ENCODE measurements at regions not wholly inside any gene's neighbourhood (a gene's known extent, or its start where the extent isn't known, plus 50 kb on each side); places are given as distances from the start of the nearest gene placed in this dataset.

DNA sequence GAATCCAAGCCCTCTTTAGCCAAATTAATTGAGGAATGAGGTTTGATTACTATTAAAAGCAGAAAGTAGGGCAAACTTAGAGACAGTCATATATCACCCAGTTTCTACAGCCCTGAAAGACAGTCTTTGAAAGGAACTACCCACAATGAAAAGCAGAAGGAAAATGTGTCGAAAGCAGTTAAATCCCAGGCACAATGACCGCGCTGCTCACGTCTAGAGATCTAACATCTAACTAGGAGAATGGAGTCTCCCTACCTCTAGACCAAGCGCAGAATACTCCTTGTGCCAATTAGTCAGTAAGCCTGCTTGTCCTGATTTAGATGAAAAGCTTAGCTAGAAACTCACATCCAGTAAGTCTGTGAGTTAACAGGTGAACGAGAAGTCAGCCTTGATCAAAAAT is 350.0 kb downstream of the FGFR2 start:
- no peak for DNase-seq
- intact Hi-C loops (cut with DNase I), result no loop called here
- H3K27me3 ChIP-seq, result no peaks in the 10 kb centered on the region
- no peaks in the 10 kb centered on the region for H3K4me1 ChIP-seq
- TF ChIP-seq, protein P1, sequence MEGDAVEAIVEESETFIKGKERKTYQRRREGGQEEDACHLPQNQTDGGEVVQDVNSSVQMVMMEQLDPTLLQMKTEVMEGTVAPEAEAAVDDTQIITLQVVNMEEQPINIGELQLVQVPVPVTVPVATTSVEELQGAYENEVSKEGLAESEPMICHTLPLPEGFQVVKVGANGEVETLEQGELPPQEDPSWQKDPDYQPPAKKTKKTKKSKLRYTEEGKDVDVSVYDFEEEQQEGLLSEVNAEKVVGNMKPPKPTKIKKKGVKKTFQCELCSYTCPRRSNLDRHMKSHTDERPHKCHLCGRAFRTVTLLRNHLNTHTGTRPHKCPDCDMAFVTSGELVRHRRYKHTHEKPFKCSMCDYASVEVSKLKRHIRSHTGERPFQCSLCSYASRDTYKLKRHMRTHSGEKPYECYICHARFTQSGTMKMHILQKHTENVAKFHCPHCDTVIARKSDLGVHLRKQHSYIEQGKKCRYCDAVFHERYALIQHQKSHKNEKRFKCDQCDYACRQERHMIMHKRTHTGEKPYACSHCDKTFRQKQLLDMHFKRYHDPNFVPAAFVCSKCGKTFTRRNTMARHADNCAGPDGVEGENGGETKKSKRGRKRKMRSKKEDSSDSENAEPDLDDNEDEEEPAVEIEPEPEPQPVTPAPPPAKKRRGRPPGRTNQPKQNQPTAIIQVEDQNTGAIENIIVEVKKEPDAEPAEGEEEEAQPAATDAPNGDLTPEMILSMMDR (IDR thresholded peaks at IDR 0.05), result no peak
- no peaks in the 10 kb centered on the region for H3K36me3 ChIP-seq
- no peak overlapping the region for H3K27ac ChIP-seq
- H3K9me3 ChIP-seq, result no peaks in the 10 kb centered on the region
- H3K9ac ChIP-seq (ENCODE audit: low read depth in 2 of 2, low read length in 2 of 2), result no peak overlapping the region
- no peak overlapping the region for H3K4me3 ChIP-seq

DNA sequence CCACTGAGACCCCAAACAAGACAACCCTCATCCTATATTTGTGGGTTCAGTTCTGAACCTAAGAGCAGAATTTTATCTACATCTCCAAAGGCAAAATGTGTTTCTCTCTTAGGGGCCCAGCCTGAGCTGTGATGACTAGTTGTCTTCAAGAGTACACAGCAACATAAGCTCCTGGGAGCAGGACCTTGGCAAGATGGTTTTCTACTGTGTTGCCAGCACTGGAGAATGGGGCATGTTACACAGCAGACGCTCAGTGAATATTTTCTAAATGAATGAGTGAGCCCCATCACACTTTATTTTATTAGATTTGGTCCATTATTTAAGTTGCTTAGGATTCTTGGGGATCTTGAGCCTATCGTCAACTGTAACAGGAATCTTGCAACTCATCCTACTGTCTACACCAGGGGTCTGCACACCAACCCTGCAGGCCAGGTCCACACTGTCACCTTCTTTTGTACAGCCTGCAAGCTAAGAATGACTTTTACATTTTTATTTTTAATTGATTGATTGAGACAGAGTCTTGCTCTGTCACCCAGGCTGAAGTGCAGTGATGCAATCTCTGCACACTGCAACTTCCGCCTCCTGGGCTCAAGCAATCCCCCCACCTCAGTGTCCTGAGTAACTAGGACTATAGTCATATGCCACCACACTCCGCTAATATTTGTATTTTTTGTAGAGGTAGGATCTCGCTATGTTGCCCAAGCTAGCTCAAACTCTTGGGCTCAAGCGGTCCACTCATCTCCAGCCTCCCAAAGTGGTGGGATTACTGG is 347.1 kb downstream of the FGFR2 start:
- no peak for DNase-seq
- H3K9ac ChIP-seq (ENCODE audit: low read depth in 2 of 2, low read length in 2 of 2), result no peak overlapping the region
- no peaks in the 10 kb centered on the region for H3K9me3 ChIP-seq
- TF ChIP-seq, protein P1 (IDR thresholded peaks at IDR 0.05), result no peak
- H3K27ac ChIP-seq, result no peak overlapping the region
- no peak overlapping the region for H3K4me3 ChIP-seq
- H3K36me3 ChIP-seq, result no peaks in the 10 kb centered on the region
- no peaks in the 10 kb centered on the region for H3K4me1 ChIP-seq
- no peaks in the 10 kb centered on the region for H3K27me3 ChIP-seq
- intact Hi-C loops (cut with DNase I), result no loop called here

DNA sequence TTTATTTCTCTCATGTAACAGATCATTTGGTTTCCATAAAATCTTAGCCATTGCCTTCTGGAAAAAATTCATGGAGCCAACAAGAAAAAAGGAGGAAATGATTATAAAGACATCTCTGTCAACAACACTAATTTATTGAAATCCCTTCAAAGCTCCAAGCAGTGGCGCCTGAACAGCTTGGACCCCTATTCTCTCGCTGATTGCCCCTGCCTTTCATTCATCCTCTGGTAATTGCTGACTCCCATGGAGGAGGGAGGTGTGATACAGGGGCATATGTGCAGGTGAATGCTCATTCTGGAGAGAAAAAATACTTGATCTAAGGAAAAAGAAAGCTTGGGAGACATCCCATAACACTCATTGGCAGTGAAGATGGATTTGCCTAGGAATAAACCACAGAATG is 345.5 kb downstream of the FGFR2 start:
- H3K9ac ChIP-seq (ENCODE audit: low read depth in 2 of 2, low read length in 2 of 2), result no peak overlapping the region
- H3K36me3 ChIP-seq, result no peaks in the 10 kb centered on the region
- no peaks in the 10 kb centered on the region for H3K4me1 ChIP-seq
- H3K27me3 ChIP-seq, result no peaks in the 10 kb centered on the region
- no peaks in the 10 kb centered on the region for H3K9me3 ChIP-seq
- H3K27ac ChIP-seq, result no peak overlapping the region
- no peak overlapping the region for H3K4me3 ChIP-seq
- no peak for DNase-seq
- TF ChIP-seq, protein P1 (IDR thresholded peaks at IDR 0.05), result no peak
- intact Hi-C loops (cut with DNase I), result no loop called here

DNA sequence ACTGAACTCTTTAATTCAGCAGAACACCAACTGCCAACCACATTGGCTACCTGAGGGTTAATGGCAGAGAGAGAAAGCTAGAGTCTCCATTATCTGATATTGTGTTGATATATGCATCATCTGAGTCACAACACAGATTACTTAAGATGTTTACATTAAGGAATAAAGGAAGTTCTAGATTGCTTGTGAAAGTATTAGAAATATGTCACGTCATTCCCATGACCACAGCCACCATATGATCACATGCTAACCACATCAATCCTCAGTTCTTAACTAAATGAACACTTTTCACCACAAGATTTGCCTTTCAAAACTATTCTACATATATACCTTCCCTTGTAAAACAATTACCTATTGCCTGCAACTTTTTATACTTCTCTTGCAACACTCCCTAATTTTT is 337.9 kb downstream of the FGFR2 start:
- no peak overlapping the region for H3K9ac ChIP-seq (ENCODE audit: low read depth in 2 of 2, low read length in 2 of 2)
- no peaks in the 10 kb centered on the region for H3K27me3 ChIP-seq
- no peaks in the 10 kb centered on the region for H3K36me3 ChIP-seq
- no peaks in the 10 kb centered on the region for H3K9me3 ChIP-seq
- H3K4me3 ChIP-seq, result no peak overlapping the region
- DNase-seq, result no peak
- intact Hi-C loops (cut with DNase I), result no loop called here
- no peak overlapping the region for H3K27ac ChIP-seq
- TF ChIP-seq, protein P1 (IDR thresholded peaks at IDR 0.05), result no peak
- H3K4me1 ChIP-seq, result peaks cover 10% of the 10 kb centered on the region

DNA sequence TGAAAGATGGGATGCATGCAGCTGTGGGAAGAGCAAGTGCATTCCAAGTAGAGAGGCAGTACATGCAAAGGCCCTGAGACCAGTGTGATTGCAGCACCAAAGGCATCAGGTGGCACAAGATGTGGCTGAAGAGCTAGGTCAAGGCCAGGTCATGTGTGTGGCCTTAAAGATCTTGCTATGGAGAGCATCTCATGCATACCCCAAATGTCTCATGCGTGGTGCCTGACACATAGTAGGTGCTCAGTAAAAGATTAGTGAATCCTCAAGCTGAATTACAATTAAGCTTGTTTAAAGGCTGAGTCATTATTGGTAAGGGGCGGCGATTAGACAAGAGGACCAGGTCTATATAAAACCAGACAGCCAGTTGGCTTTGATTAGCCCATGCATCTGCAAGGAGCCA is 336.6 kb downstream of the FGFR2 start:
- intact Hi-C loops (cut with DNase I), result no loop called here

More for the DNA sequence above, 336.6 kb downstream of the FGFR2 start:
- no peaks in the 10 kb centered on the region for H3K36me3 ChIP-seq
- H3K9me3 ChIP-seq, result no peaks in the 10 kb centered on the region
- no peak overlapping the region for H3K9ac ChIP-seq (ENCODE audit: low read depth in 2 of 2, low read length in 2 of 2)
- no peaks in the 10 kb centered on the region for H3K27me3 ChIP-seq
- H3K27ac ChIP-seq, result peak overlapping the region; percentile 79
- TF ChIP-seq, protein P1 (IDR thresholded peaks at IDR 0.05), result no peak
- no peak overlapping the region for H3K4me3 ChIP-seq
- no peak for DNase-seq
- H3K4me1 ChIP-seq, result peaks cover 10% of the 10 kb centered on the region
